Smooth muscle cell (in vitro differentiated cells): ENCODE measurements at regions not wholly inside any gene's neighbourhood (a gene's known extent, or its start where the extent isn't known, plus 50 kb on each side); places are given as distances from the start of the nearest gene placed in this dataset.

ENCODE experiments used
- DNase-seq: peaks from one replicate; lab custom pipeline; 2025; ENCODE audit not compliant: unreplicated experiment; lab: John Stamatoyannopoulos, UW
- H2AFZ ChIP-seq: fragments of 200-600 bp; sonication (generic); 2 replicates; pipeline ENCODE4 v1.6.0; 2016; ENCODE audit warnings: antibody characterized with exemption, low read depth, mild to moderate bottlenecking
- H3F3A ChIP-seq: fragments of 200-600 bp; sonication (generic); 2 replicates; pipeline ENCODE4 v1.6.0; 2017; ENCODE audit warnings: antibody characterized with exemption, low read depth
- H3K27ac ChIP-seq: fragments of 200-600 bp; sonication (generic); 2 replicates; pipeline ENCODE4 v1.5.1; 2016; ENCODE audit warnings: low read depth, mild to moderate bottlenecking
- H3K27me3 ChIP-seq: fragments of 200-600 bp; sonication (generic); 2 replicates; pipeline ENCODE4 v1.6.1; 2016; ENCODE audit warnings: low read depth, mild to moderate bottlenecking
- H3K36me3 ChIP-seq: fragments of 200-600 bp; sonication (generic); 2 replicates; pipeline ENCODE4 v1.5.1; 2016; ENCODE audit warnings: low read depth
- H3K4me1 ChIP-seq: fragments of 200-600 bp; sonication (generic); 2 replicates; pipeline ENCODE4 v1.5.1; 2016; ENCODE audit warnings: low read depth
- H3K4me2 ChIP-seq: fragments of 200-600 bp; sonication (generic); 2 replicates; pipeline ENCODE4 v1.6.0; 2016; ENCODE audit warnings: mild to moderate bottlenecking
- H3K4me3 ChIP-seq: fragments of 200-600 bp; sonication (generic); 2 replicates; pipeline ENCODE4 v1.5.1; 2016; ENCODE audit warnings: mild to moderate bottlenecking
- H3K79me2 ChIP-seq: fragments of 200-600 bp; sonication (generic); 2 replicates; pipeline ENCODE4 v1.6.0; 2016; ENCODE audit warnings: low read depth, mild to moderate bottlenecking
- H3K9ac ChIP-seq: fragments of 200-600 bp; sonication (generic); 2 replicates; pipeline ENCODE4 v1.6.0; 2016; ENCODE audit warnings: low read depth
- H3K9me3 ChIP-seq: fragments of 200-600 bp; sonication (generic); replicated peaks from 2 replicates; pipeline ENCODE4 v1.5.1; 2016; ENCODE audit warnings: low read depth
- H4K20me1 ChIP-seq: fragments of 200-600 bp; sonication (generic); 2 replicates; pipeline ENCODE4 v1.6.0; 2016; ENCODE audit warnings: low read depth
- CTCF ChIP-seq: fragments of 200-600 bp; sonication (generic); IDR thresholded peaks from 2 replicates; pipeline ENCODE4 v1.5.1; 2017; ENCODE audit warnings: borderline replicate concordance, mild to moderate bottlenecking, antibody characterized with exemption; ENCODE audit not compliant: insufficient read depth, poor library complexity, severe bottlenecking
- WGBS: methylation state at CpG from one replicate; pipeline ENCODE4 v1.1.7; 2016; ENCODE audit warnings: low lambda C conversion rate; 5-methylcytosine and 5-hydroxymethylcytosine counted together

GRCh38 chr1:30405631-30406212 is 317.7 kb downstream of the MATN1 start:
- 88% methylated on average over 8 of the region's 8 CpGs for WGBS

DNA sequence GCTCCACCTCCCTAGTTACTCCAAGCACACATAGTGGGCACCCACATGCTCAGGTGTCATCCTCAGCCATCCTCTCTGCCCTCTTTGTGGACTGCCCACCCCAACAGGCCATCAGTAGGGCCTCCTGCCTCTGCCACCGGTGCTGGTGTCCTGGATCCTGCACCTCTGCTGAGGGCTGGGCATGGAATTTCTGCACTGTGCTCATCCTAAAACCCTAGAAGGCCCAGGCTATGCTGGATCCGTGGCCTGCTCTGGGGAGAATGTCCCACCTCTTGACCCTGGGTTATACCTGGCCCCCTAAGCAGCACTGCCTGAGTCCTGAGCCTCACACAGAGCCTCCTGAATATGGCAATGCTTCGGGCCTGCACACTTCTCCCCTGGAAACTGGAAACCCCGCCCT is 318.3 kb downstream of the MATN1 start:
- Histone ChIP-seq H3F3A (no peaks in the 10 kb centered on the region), H3K27ac (no peak overlapping the region)
- no peak for DNase-seq

More at GRCh38 chr1:30405631-30406212, 317.7 kb downstream of the MATN1 start:
- Histone ChIP-seq H3F3A (no peaks in the 10 kb centered on the region), H3K4me1 (no peaks in the 10 kb centered on the region), H3K27me3 (no peaks in the 10 kb centered on the region), H3K9ac (no peak overlapping the region), H4K20me1 (no peaks in the 10 kb centered on the region), H3K4me3 (no peak overlapping the region), H3K36me3 (no peaks in the 10 kb centered on the region), H3K79me2 (no peaks in the 10 kb centered on the region), H2AFZ (no peak overlapping the region), H3K4me2 (no peak overlapping the region), H3K9me3 (no peaks in the 10 kb centered on the region), H3K27ac (no peak overlapping the region)
- TF ChIP-seq CTCF: no peak
- no peak for DNase-seq

GRCh38 chr1:30404341-30404740 is 319.0 kb downstream of the MATN1 start:
- H3K4me2 ChIP-seq: no peak overlapping the region
- DNase-seq: no peak
- no peaks in the 10 kb centered on the region for H3K9me3 ChIP-seq
- H3K4me1 ChIP-seq: no peaks in the 10 kb centered on the region
- no peak overlapping the region for H3K9ac ChIP-seq
- H4K20me1 ChIP-seq: no peaks in the 10 kb centered on the region
- WGBS: 87% methylated on average over 8 of the region's 8 CpGs
- H3F3A ChIP-seq: no peaks in the 10 kb centered on the region
- H3K27me3 ChIP-seq: no peaks in the 10 kb centered on the region
- H3K36me3 ChIP-seq: no peaks in the 10 kb centered on the region
- H3K27ac ChIP-seq: no peak overlapping the region
- no peaks in the 10 kb centered on the region for H3K79me2 ChIP-seq
- no peak overlapping the region for H3K4me3 ChIP-seq
- H2AFZ ChIP-seq: no peak overlapping the region
- TF ChIP-seq CTCF: no peak

More for the DNA sequence above, 318.3 kb downstream of the MATN1 start:
- H3K27me3 ChIP-seq: no peaks in the 10 kb centered on the region
- no peaks in the 10 kb centered on the region for H3K4me1 ChIP-seq
- H2AFZ ChIP-seq: no peak overlapping the region
- H4K20me1 ChIP-seq: no peaks in the 10 kb centered on the region
- H3K4me2 ChIP-seq: no peak overlapping the region
- TF ChIP-seq CTCF: no peak
- no peaks in the 10 kb centered on the region for H3K79me2 ChIP-seq
- no peaks in the 10 kb centered on the region for H3K36me3 ChIP-seq
- H3K4me3 ChIP-seq: no peak overlapping the region
- no peak overlapping the region for H3K9ac ChIP-seq
- no peaks in the 10 kb centered on the region for H3K9me3 ChIP-seq
- WGBS: 88% methylated on average over 4 of the region's 4 CpGs

GRCh38 chr1:30403726-30404125 is 319.7 kb downstream of the MATN1 start:
- Histone ChIP-seq H2AFZ (no peak overlapping the region), H3K9me3 (no peaks in the 10 kb centered on the region), H3K27ac (no peak overlapping the region), H3K36me3 (no peaks in the 10 kb centered on the region), H3K79me2 (no peaks in the 10 kb centered on the region), H3K27me3 (no peaks in the 10 kb centered on the region), H3K4me2 (no peak overlapping the region), H3F3A (no peaks in the 10 kb centered on the region), H3K9ac (no peak overlapping the region), H4K20me1 (no peaks in the 10 kb centered on the region), H3K4me1 (no peaks in the 10 kb centered on the region), H3K4me3 (no peak overlapping the region)
- 67% methylated on average over 2 of the region's 2 CpGs for WGBS
- DNase-seq: no peak
- no peak for TF ChIP-seq CTCF
